Spleen (tissue), 11 donors: ENCODE measurements at regions not wholly inside any gene's neighbourhood (a gene's known extent, or its start where the extent isn't known, plus 50 kb on each side); places are given as distances from the start of the nearest gene placed in this dataset.
A peak's percentile ranks its signal among the peaks of the same experiment; 100 is the strongest.

ENCODE experiments used
- DNase-seq: peaks from one replicate; pipeline ENCODE4 v3.0.0-alpha.2; 2020
- H3K27ac ChIP-seq, 8 donors: fragments of 200-600 bp; sonication (generic) in 7 of 8; 1 replicate in 4 of 8; 2 replicates in 4 of 8; pipeline versions ENCODE4 v1.5.0 to v1.8.0; 2016 to 2021; ENCODE audit warnings: inconsistent platforms in 4 of 8, mild to moderate bottlenecking in 4 of 8, moderate library complexity in 1 of 8
- H3K27me3 ChIP-seq, 7 donors: fragments of 200-600 bp; sonication (generic) in 6 of 7; replicated peaks in 1 of 7; 1 replicate in 4 of 7; 2 replicates in 3 of 7; pipeline versions ENCODE4 v1.5.0 to v1.8.0; 2016 to 2021; ENCODE audit warnings: inconsistent platforms in 3 of 7, mild to moderate bottlenecking in 1 of 7
- H3K36me3 ChIP-seq, 6 donors: fragments of 200-600 bp; sonication (generic) in 5 of 6; 1 replicate in 4 of 6; 2 replicates in 2 of 6; pipeline versions ENCODE4 v1.5.0 to v1.8.0; 2016 to 2021; ENCODE audit warnings: inconsistent platforms in 2 of 6
- H3K4me1 ChIP-seq, 6 donors: fragments of 200-600 bp; sonication (generic) in 5 of 6; 1 replicate in 3 of 6; 2 replicates in 3 of 6; pipeline versions ENCODE4 v1.5.0 to v1.8.0; 2016 to 2021; ENCODE audit warnings: inconsistent platforms in 3 of 6
- H3K4me3 ChIP-seq, 8 donors: fragments of 200-600 bp; sonication (generic) in 7 of 8; 1 replicate in 4 of 8; 2 replicates in 4 of 8; pipeline versions ENCODE4 v1.5.0 to v1.8.0; 2016 to 2021; ENCODE audit warnings: inconsistent platforms in 4 of 8, mild to moderate bottlenecking in 4 of 8, moderate library complexity in 2 of 8
- H3K9me3 ChIP-seq, 8 donors: fragments of 200-600 bp; sonication (generic) in 7 of 8; 1 replicate in 4 of 8; 2 replicates in 4 of 8; pipeline versions ENCODE4 v1.5.0 to v1.8.0; 2016 to 2021; ENCODE audit warnings: inconsistent platforms in 4 of 8
- CTCF ChIP-seq, 11 experiments: fragments of 200-600 bp in 7 of 11; fragments of 450-650 bp in 4 of 11; sonication (generic) in 4 of 11; IDR thresholded peaks in 8 of 11; conservative IDR thresholded peaks in 3 of 11; 1 replicate in 7 of 11; 2 replicates in 4 of 11; pipeline versions ENCODE4 v1.4.0 to v1.8.0; 2016 to 2021; ENCODE audit warnings: antibody characterized with exemption in 11 of 11, inconsistent platforms in 4 of 11, mild to moderate bottlenecking in 1 of 11
- POLR2A ChIP-seq, 3 donors: fragments of 450-650 bp; IDR thresholded peaks; one replicate each; pipeline ENCODE4 v1.5.1; 2017; ENCODE audit warnings: antibody characterized with exemption in 3 of 3, mild to moderate bottlenecking in 1 of 3
- POLR2AphosphoS5 ChIP-seq, 3 donors: sonication (generic); formaldehyde crosslinking; IDR thresholded peaks; one replicate each; pipeline ENCODE4 v1.5.1; 2017; ENCODE audit warnings: antibody characterized with exemption in 3 of 3
- WGBS, 5 donors: extraction: QIAGEN DNeasy Blood & Tissue Kit in 3 of 5; methylation state at CpG; one replicate each; pipeline versions ENCODE4 v1.1.5 to v1.1.7; 2013 to 2018; 5-methylcytosine and 5-hydroxymethylcytosine counted together
- intact Hi-C: fragments of 100-400 bp; cut with DNase I; formaldehyde crosslinking; loops from one replicate; pipeline ENCODE4 v1.15.0; 2023; ENCODE audit warnings: low total_unique reads
- donor health status: healthy with polysubstance abuse.
- donor health status: DM: no; HTN: no; CAD: no; lungs with moderate emphysema.
- donor health status: DM: no; HTN: no; CAD: no.
- donor health status: Bipolar disorder and iron deficiency.
- donor health status: healthy.
- donor health status: DM: no; HTN: no; CAD: no.
- donor health status: DM: yes; HTN: yes; CAD: no.

GRCh38 chr10:3261921-3262320 is 89.3 kb upstream of the PITRM1 start:
- TF ChIP-seq POLR2A (IDR thresholded peaks at IDR 0.05) (no peak), CTCF (IDR thresholded peaks at IDR 0.05 in 8 of 11, conservative IDR thresholded peaks at IDR 0.05 in 3 of 11) (no peak), POLR2AphosphoS5 (IDR thresholded peaks at IDR 0.05) (no peak)
- no peak overlapping the region for H3K4me3 ChIP-seq
- no peaks in the 10 kb centered on the region for H3K36me3 ChIP-seq
- WGBS, 5 donors = 48 to 83% (median 68%) methylated on average over 5 of the region's 5 CpGs
- peaks cover 0 to 19% (median 10%) of the 10 kb centered on the region in 6 donors for H3K4me1 ChIP-seq
- no peaks in the 10 kb centered on the region for H3K9me3 ChIP-seq
- H3K27ac ChIP-seq = peak overlapping the region in 1 of 8 donors; percentile 4
- no peak for DNase-seq
- H3K27me3 ChIP-seq = no peaks in the 10 kb centered on the region
- intact Hi-C loops = no loop called here

DNA sequence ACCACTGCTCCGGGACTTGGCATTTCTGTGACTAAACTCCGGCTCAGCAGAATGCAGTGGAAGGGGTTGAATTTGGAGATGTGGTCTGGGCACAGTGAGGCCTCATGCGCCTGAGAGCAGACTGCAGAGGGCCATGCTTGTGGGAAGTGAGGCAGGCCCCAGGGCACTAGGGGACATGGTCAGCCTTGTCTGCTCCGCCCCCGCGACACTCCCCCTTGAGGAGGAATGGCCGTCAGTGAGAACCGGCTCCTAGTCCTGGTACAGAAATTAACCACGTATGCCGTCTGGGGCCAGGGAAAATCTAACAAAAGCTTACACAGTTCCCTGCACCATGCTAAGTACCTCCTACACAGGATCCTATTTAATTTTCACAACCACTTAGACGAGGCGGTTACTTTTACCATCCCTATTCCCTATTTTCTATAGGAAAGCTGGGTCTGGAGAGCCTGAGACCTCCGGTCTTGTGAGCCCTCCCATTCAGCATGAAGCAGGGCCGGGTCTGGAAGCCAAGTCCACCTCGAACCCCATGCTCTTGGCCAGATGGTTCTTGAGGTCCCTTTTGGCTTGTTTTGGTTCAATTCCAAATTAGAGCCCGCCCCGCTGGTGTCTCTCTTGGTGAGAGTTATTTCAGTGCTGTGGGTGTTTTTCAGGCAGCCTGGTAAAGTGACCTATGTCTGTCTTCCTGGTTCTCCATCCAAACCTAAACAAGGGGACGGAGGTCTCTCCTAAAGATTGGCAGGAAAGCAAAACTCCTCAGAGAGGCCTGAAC is 87.7 kb upstream of the PITRM1 start:
- H3K27ac ChIP-seq = no peak overlapping the region
- H3K4me3 ChIP-seq = no peak overlapping the region
- intact Hi-C loops = no loop called here
- 88 to 94% (median 91%) methylated on average over 18 of the region's 18 CpGs for WGBS, 5 donors
- H3K4me1 ChIP-seq = peaks cover 0 to 19% (median 7%) of the 10 kb centered on the region in 6 donors
- DNase-seq = no peak
- no peak for TF ChIP-seq POLR2AphosphoS5 (IDR thresholded peaks at IDR 0.05)
- TF ChIP-seq POLR2A (IDR thresholded peaks at IDR 0.05) = no peak
- TF ChIP-seq CTCF (IDR thresholded peaks at IDR 0.05 in 8 of 11, conservative IDR thresholded peaks at IDR 0.05 in 3 of 11) = no peak
- no peaks in the 10 kb centered on the region for H3K9me3 ChIP-seq
- H3K36me3 ChIP-seq = no peaks in the 10 kb centered on the region
- H3K27me3 ChIP-seq = no peaks in the 10 kb centered on the region

GRCh38 chr10:3259499-3259898 is 86.9 kb upstream of the PITRM1 start:
- WGBS, 5 donors = 90 to 96% (median 94%) methylated on average over 11 of the region's 11 CpGs
- DNase-seq = no peak
- intact Hi-C loops = no loop called here

More at GRCh38 chr10:3259499-3259898, 86.9 kb upstream of the PITRM1 start:
- Histone ChIP-seq H3K4me3 (no peak overlapping the region), H3K36me3 (no peaks in the 10 kb centered on the region), H3K27me3 (no peaks in the 10 kb centered on the region), H3K27ac (no peak overlapping the region), H3K9me3 (no peaks in the 10 kb centered on the region), H3K4me1 (peaks cover 0 to 16% (median 7%) of the 10 kb centered on the region in 6 donors)
- no peak for TF ChIP-seq POLR2AphosphoS5 (IDR thresholded peaks at IDR 0.05)
- TF ChIP-seq POLR2A (IDR thresholded peaks at IDR 0.05) = no peak
- no peak for TF ChIP-seq CTCF (IDR thresholded peaks at IDR 0.05 in 8 of 11, conservative IDR thresholded peaks at IDR 0.05 in 3 of 11)
